Embryonic facial prominence (tissue), 1 donor: ENCODE measurements at regions not wholly inside any gene's neighbourhood (a gene's known extent, or its start where the extent isn't known, plus 50 kb on each side); places are given as distances from the start of the nearest gene placed in this dataset.

Source experiments
- DNase-seq: peaks from one replicate; pipeline ENCODE4 v3.0.0-alpha.2; 2016; ENCODE audit errors: extremely low spot score

GRCh38 chr2:761384-761783, 84.2 kb upstream of the TMEM18 start:
- DNase-seq = no peak

DNA sequence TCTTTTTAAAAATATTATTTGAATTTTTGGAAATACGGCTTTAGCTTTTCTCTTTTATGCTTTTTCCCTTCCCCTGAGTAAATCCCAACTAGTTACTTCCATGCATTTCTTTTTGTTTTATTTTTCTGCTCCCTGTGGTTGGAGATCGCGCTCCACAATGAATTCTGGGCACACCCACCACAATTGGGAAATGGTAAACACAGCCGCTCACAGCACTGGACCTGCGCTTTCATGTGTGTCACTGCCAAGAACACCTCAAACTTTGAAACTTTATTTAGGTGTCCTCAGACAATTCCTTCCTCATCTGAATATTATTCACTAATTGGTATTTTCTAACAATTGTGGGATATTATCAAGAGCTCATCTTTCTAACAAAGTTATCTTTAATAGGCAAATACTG, 82.8 kb upstream of the TMEM18 start:
- no peak for DNase-seq

GRCh38 chr2:758073-758820, 81.0 kb upstream of the TMEM18 start:
- no peak for DNase-seq

DNA sequence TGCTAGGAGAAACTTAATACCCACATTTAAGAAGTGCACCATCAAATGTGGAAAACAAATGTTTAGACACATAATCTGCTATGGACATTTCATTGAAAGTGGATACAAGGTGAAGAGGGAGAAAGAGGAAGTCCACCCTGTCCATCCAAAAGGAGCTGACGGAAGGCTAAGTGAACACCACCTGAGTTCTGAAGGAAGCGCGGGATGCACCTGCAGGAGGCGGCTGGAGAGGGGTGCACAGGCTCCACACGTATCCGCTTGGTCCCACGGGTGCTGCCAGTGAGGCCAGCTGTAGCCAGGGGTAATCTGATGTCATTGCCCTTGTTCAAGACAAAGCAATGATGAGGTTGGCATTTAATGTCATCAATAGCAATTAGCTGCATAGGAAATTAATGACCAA, 75.9 kb upstream of the TMEM18 start:
- no peak for DNase-seq

- no peak for DNase-seq
These were observed 74.3 kb upstream of the TMEM18 start for GRCh38 chr2:751474-751873.

- no peak for DNase-seq
These were observed 73.4 kb upstream of the TMEM18 start for GRCh38 chr2:750628-751027.

- DNase-seq = no peak
These were observed 70.7 kb upstream of the TMEM18 start for GRCh38 chr2:747762-748351.

- DNase-seq = no peak
These were observed 69.5 kb upstream of the TMEM18 start for GRCh38 chr2:746697-747096.

DNA sequence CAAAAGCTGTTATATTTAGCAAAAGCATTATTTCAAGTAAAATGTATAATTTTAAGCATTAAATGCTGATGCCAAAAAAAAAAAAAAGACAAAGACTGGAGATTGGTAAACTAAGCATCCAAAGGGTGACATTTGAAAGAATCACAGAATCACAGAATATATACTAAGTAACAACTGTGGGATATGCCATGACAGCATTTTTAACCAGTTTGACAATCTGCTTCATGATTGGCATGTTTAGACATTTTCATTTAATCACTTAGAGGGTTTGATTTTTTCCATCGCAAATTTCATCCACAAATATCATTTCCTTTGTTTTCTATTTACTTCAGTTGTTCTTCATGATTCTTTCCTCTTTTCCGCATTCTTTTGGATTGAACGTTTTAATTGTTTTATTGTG, 66.9 kb upstream of the TMEM18 start:
- no peak for DNase-seq

DNA sequence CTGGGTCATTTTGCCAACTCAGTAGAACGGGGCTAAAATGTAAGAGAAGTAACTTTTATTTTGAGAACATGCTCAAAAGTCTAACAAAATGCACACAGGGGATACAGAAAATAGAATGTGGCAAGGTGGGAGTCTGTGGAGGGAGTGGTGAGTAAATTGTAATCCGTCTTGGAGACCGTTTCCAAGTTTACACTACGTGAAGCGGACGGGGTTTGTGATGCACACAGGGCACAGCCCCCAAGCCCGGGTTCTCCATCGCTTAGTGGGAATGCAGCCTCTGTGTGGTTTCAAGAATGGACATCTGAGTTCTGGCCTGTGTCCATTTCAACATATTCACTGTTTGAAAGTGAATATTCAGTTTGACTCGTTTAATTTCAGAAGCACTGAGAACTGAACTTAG, 65.0 kb upstream of the TMEM18 start:
- DNase-seq = no peak

DNA sequence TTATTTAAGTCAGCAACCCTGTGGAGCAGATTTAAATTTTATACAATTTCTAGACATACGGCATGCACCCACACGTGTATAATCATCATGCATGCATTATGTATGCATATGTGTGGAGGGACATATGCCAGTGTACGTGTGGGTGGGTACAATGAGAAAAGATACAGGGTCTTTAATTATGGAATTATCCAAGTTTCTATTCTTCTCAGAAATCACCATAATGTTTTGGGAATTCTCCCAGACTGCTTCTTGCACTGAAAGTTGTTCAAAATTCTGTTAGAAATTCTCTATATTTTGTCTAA, 63.9 kb upstream of the TMEM18 start:
- no peak for DNase-seq

- DNase-seq = peak; percentile 89
These were observed 63.4 kb upstream of the TMEM18 start for GRCh38 chr2:740322-741194.

- peak; percentile 22 for DNase-seq
These were observed 62.7 kb upstream of the TMEM18 start for GRCh38 chr2:739864-740321.

GRCh38 chr2:736939-737338, 59.7 kb upstream of the TMEM18 start:
- DNase-seq = no peak

GRCh38 chr2:735670-736218, 58.5 kb upstream of the TMEM18 start:
- no peak for DNase-seq

DNA sequence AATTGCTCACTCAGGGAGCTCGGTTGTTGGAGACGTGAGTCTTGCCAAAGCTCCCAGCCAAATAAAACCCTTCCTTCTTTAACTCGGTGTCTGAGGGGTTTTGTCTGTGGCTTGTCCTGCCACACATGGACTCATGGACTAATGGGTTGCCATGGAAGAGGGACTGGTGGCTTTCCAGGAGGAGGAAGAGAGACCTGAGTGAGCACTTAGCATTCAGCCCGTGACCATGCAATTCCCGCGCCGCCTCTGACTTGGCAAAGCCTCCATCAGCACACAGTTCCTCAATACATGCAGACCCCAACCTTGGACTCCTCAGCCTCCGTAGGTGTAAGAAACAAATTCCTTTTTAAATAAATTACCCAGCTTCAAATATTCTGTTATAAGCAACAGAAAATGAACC, 57.3 kb upstream of the TMEM18 start:
- no peak for DNase-seq

DNA sequence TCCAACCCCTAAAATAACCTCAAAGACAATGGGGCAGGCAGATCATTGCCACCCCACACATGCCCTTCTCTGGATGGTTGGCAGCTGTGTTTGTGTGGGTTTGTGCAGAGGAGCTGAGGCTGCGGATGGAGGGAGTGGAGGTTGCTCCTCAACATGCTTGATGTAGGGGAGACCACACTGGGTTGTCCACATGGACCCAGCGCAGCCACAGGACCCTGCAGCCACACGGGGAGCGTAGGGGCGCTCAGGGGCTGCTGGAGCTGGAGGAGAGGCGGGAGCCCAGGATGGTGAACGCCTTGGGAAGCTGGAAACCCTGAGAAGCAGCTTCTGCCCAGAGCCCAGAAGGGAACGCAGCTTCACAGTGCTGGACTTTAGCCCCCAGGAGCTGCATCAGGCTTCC, 56.3 kb upstream of the TMEM18 start:
- no peak for DNase-seq

- DNase-seq = no peak
These were observed 55.8 kb upstream of the TMEM18 start for GRCh38 chr2:733001-733400.

GRCh38 chr2:731711-732110, 54.5 kb upstream of the TMEM18 start:
- DNase-seq = no peak

- no peak for DNase-seq
These were observed 52.2 kb upstream of the TMEM18 start for GRCh38 chr2:729376-729861.

GRCh38 chr2:728165-728564, 51.0 kb upstream of the TMEM18 start:
- no peak for DNase-seq

DNA sequence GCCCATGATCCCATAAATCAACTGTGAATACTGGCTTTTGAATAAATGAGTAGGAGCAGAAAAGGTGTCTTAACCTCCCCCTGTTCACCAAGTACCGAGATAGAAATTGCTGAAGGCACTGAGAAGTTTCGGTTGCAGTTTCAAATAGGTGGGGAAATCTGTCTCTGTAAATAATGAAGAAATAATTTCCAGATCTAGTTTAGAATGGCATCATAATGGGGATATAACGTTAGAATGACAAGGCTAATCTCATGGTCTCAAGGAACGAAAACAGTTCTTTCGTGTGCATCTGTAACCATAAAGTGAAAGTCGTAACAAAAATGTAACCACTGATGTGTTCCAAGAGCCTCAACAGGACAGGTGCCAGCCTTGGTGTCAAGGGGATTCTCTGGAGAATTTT, 49.9 kb upstream of the TMEM18 start:
- DNase-seq = no peak
